ENCODE measurements at regions not wholly inside any gene's neighbourhood (a gene's known extent, or its start where the extent isn't known, plus 50 kb on each side); places are given as distances from the start of the nearest gene placed in this dataset.
"Not testable (repeated sequence)": the region's sequence is repeated elsewhere in the genome, so short reads cannot be mapped to it uniquely, and the experiment has no call there.

DNA sequence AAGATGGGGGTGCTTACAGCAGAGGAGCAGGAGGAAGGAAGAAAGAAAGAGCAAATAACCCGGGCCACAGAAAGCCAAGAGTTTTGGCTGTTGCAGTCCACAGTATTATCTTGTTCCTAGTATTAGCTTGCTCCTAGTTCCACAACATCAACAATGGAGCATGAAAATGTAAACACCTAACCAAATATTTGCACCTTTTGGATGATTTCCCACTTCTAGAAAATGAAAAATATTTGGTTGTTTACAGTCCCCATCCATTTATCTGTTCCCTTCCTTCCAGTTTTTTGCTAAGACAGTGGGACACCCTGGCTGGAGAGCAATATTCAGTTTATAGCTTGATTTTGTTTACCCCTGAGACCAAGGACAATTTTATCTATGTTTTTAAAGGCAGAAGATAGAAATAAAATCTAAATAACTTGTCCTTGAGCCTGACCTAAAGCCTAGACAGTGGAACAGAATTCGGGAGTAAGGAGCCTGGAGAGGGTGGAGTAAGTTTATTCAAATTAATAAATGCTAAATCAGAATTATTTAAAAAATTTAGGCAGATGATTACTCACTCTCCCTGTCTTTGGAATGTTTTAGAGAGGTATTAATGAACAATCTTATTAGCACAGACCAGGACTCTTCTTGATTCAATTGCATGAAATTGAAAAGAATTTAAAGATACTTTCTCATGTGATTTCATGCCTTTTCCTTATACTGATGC, 51.6 kb downstream of the RESF1 start:
- no peaks in the 10 kb centered on the region for H3K36me3 ChIP-seq
- H3K9me3 ChIP-seq: no peaks in the 10 kb centered on the region
- no peak overlapping the region for H3K4me3 ChIP-seq
- no peaks in the 10 kb centered on the region for H3K27me3 ChIP-seq
- DNase-seq: no peak

DNA sequence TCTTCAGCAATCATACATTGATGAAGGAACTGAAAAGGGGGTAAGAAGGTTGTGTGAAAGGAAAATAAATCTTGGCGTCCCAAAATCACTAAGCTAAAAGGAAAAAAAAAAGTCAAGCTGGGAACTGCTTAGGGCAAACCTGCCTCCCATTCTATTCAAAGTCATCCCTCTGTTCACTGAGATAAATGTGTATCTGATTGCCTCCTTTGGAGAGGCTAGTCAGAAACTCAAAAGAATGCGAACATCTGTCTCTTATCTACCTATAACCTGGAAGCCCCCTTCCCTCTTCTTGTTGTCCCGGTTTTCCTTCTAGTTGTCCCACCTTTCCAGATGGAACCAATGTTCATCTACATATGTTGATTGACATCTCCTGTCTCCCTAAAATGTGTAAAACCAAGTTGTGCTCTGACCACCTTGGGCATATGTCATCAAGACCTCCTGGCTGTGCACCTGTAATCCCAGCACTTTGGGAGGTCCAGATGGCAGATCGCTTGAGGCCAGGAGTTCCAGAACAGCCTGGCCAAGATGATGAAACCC, 53.1 kb downstream of the RESF1 start:
- no peak for DNase-seq
- H3K36me3 ChIP-seq: no peaks in the 10 kb centered on the region
- no peaks in the 10 kb centered on the region for H3K27me3 ChIP-seq
- no peaks in the 10 kb centered on the region for H3K9me3 ChIP-seq
- no peak overlapping the region for H3K4me3 ChIP-seq

DNA sequence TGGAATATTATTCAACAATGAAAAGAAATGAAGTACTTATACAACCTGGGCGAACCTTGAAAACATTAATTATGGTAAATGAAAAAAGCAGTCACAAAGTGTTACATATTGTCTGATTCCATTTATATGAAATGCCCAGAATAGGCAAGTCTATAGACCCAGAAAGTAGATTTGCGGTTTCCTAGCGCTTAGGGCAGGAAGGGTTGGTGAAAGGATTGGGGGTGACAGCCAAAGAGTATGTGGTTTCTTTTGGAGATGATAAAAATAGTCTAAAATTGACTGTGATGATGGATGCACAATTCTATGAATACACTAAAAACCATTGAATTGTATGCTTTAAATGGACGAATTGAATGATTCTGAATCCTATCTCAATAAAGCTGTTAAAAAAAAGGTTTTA, 55.8 kb downstream of the RESF1 start:
- no peaks in the 10 kb centered on the region for H3K9me3 ChIP-seq
- no peaks in the 10 kb centered on the region for H3K36me3 ChIP-seq
- DNase-seq: no peak
- no peaks in the 10 kb centered on the region for H3K27me3 ChIP-seq
- no peak overlapping the region for H3K4me3 ChIP-seq

DNA sequence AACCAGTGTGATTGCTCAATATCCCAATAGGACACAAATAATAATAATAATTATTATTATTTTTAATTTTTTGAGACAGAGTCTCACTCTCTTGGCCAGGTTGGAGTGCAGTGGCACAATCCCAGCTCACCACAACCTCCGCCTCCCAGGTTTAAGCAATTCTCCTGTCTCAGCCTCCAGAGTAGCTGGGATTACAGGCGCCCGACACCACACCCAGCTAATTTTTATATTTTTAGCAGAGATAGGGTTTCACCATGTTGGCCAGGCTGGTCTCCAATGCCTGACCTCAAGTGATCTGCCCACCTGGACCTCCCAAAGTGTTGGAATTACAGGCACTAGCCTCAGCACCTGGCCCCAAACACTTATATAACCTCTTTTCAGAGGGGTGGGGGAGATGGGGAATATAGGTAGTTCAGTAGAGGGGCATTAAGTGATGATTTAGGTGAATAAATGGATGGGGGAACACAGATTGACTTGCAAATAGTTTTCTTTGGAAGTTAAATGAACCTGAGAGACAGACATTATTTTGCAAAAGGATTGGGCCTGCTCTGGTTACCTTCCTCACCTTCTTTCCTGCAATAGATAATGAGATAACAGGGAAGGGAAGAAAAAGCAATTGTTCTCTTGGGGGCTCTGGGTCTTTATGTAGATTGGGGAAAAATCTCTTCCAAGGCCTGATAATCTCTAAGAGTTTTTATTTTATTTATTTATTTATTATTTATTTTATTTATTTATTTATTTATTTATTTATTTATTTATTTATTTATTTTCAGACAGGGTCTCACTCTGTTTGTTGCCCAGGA, 57.7 kb downstream of the RESF1 start:
- H3K27me3 ChIP-seq: no peaks in the 10 kb centered on the region
- no peak for DNase-seq
- H3K36me3 ChIP-seq: no peaks in the 10 kb centered on the region
- no peak overlapping the region for H3K4me3 ChIP-seq
- no peaks in the 10 kb centered on the region for H3K9me3 ChIP-seq

DNA sequence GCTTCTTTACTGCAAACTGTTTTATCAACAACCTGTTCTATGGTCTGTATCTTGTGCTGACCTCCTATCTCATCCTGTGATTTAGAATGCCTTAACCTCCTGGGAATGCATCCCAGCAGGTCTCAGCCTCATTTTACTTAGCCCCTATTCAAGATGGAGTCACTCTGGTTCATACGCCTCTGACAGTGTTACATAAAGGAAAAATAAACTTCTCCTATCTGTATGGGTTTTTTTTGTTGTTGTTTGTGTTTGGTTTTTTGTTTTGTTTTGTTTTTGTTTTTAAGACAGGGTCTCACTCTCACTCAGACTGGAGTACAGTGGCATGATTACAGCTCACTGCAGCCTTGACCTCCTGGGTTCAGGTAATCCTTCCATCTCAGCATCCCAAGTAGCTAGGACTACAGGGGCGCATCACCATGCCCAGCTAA, 62.1 kb downstream of the RESF1 start:
- Histone ChIP-seq H3K27me3 (no peaks in the 10 kb centered on the region), H3K36me3 (no peaks in the 10 kb centered on the region), H3K4me3 (no peak overlapping the region), H3K9me3 (no peaks in the 10 kb centered on the region)
- DNase-seq: no peak

DNA sequence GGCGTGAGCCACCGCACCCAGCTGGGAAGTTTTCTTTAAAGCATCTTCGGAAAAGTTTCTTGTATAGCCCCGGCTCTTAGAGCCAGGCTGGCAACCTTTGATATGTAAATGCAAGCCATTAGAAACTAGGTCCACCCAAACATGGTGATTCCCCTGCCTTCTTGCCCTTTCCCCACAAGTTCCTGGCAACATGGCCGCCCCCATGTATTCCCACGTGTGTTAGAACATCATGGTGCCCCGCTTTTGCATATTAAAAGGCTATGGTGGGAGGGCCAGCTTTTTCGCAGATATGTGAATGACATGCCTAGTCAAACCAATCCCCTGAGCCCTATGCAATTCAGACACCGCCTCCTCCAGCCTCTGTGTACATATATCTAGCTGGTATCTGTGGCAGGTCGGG, 63.2 kb downstream of the RESF1 start:
- not testable (repeated sequence) for H3K27me3 ChIP-seq, H3K4me3 ChIP-seq, H3K36me3 ChIP-seq, H3K9me3 ChIP-seq, DNase-seq

DNA sequence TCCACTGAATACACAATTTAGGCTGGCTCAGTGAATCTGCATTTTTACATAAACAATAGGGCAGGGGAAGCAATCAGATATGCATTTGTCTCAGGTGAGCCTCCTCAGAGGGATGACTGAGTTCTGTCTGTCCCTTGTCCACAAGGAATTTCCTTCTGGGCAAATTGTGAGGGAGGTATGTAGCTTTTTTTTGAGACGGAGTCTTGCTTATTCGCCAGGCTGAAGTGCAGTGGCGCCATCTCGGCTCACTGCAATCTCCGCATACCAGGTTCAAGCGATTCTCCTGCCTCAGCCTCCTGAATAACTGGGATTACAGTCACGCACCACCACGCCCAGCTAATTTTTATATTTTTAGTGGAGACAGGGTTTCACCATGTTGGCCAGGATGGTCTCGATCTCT, 64.6 kb downstream of the RESF1 start:
- not testable (repeated sequence) for H3K27me3 ChIP-seq, H3K4me3 ChIP-seq, H3K9me3 ChIP-seq, H3K36me3 ChIP-seq, DNase-seq

DNA sequence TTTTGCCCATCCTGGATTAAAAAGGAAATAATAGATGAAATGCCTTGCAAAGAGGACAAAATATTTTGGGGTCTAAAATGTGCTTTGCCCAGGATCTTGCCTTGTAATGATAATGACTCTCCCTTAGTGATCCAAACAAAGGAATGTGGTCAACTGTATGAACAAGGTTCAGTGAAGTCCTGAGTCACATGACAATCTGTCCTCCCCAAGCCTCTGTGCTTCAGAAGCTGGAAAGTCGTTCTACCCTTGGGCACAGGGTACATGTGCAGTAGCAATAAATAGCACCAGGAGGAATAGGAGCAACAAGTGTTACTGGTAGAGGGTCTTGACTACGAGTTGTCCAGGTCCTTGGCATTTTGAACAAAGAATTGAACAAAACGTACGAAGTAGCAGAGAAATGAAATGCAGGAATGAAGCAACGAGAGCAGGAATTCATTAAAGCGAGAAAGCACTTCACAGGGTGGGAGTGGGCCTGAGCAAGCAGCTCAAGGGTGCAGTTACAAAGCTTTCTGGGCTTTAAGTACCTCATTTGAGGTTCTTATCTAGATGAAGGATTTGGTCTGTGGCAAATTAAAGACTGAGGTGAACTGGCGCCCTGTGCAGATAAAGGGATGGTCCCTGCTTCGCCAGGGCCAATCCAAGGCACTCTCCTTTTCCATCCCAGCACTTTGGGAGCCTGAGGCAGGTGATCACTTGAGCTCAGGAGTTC, 65.8 kb downstream of the RESF1 start:
- no peak for DNase-seq
- no peaks in the 10 kb centered on the region for H3K9me3 ChIP-seq
- no peaks in the 10 kb centered on the region for H3K27me3 ChIP-seq
- no peak overlapping the region for H3K4me3 ChIP-seq
- no peaks in the 10 kb centered on the region for H3K36me3 ChIP-seq

DNA sequence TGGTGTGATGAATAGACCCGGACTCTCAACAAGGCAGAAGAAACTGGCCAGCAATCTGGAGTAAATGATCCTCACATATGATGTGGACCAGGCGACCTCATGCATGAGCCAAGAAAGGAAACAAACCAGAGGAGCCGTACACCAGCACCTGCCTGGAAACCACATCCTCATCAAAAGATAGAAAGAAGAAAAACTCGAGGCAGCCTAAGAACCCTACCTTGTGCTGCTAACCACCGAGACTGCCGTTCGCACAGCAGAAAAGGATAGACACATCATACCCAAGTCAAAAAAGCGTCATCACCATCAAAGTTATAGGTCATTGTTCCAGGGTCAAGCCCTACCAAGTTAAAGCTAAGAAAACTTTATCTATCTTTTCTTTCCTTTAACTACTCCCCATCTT, 66.7 kb downstream of the RESF1 start:
- Histone ChIP-seq H3K27me3 (no peaks in the 10 kb centered on the region), H3K36me3 (no peaks in the 10 kb centered on the region), H3K9me3 (no peaks in the 10 kb centered on the region), H3K4me3 (no peak overlapping the region)
- DNase-seq: no peak

DNA sequence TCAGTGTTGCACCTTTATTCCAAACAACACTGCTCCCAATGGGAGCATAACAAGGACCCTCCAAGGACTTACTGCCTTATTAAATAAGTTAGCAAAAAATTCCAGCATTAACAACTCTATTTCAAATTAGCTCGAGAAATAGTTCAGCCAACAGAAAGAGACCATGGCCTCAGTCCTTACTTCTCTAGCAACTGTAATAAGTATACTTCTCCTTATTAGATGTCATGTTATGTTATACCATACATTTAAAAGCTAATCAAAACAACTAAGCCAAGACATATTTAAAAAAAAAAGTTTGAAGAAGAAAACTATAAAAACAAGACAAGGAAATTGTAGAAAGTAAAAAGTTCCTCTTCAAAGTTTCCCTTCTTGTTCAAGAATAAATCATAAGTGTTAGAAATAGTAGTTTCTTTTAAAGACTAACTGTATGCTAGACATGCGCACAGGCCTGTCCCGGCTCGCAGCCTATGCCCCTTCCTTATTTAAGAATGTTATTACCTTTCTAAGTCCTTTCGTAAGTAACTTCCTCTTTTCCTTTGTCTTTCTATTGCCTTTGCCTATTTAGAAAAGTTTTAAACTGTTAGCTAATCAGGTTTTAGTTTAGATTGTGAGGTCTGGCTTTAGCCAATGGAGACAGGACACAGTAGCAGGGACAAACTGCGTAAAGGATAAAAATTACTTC, 68.6 kb downstream of the RESF1 start:
- Histone ChIP-seq H3K9me3 (no peaks in the 10 kb centered on the region), H3K4me3 (no peak overlapping the region), H3K27me3 (no peaks in the 10 kb centered on the region; the same call in 1 of the 2 replicates), H3K36me3 (no peaks in the 10 kb centered on the region)
- no peak for DNase-seq

DNA sequence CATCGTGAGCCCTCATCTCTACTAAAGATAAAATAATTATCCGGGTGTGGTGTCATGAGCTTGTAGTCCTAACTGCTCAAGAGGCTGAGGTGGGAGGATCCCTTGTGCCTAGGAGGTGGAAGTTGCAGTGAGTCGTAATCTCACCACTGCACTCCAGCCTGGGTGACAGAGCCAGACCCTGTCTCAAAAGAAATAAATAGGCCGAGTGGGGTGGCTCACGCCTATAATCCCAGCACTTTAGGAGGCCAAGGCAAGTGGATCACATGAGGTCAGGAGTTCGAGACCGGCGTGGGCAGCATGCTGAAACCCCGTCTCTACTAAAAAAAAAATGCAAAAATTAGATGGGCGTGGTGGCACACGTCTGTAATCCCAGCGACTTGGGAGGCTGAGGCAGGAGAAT, 70.9 kb downstream of the RESF1 start:
- DNase-seq: no peak
- H3K4me3 ChIP-seq: no peak overlapping the region
- H3K36me3 ChIP-seq: no peaks in the 10 kb centered on the region
- H3K27me3 ChIP-seq: no peaks in the 10 kb centered on the region; the same call in 1 of the 2 replicates
- H3K9me3 ChIP-seq: no peaks in the 10 kb centered on the region

DNA sequence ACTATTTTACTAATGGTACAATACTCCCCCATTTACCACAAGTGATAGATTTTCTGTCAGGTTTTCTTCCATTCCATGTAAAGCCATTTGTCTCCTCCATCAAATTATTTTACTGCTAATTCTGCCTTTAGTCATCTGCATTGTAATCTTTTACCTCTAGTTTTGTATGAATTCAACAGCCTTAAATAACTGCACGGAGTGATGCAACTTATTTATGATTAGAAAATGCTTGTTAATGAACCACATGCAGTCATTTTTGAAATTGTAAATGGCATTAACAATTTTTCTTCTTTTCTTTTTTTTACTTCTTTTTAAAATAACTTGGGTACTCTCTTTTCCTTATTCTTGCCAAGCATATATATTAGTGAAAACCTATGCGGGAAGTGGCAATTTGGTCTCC, 71.5 kb downstream of the RESF1 start:
- H3K9me3 ChIP-seq: no peaks in the 10 kb centered on the region
- H3K36me3 ChIP-seq: no peaks in the 10 kb centered on the region
- DNase-seq: no peak
- H3K27me3 ChIP-seq: no peaks in the 10 kb centered on the region; the same call in 1 of the 2 replicates
- H3K4me3 ChIP-seq: no peak overlapping the region

DNA sequence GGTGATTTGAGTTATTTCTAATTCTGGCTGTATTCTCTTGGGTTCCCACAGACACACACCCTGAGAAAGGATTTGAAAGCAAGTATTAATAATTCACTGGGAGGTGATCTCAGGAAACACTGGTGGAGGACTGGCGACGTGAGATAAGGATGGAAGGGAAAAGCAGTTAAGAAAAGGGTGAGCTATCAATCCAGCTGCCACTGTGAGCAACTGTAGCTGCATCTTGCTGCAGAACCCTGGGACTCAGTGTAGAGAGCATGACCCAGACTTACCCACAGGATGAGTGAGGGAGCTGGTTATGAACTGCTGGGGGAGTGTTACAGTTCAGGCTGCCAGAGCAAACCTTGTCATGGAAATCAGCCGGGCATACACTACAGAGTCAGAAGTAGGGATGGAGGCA, 71.9 kb downstream of the RESF1 start:
- Histone ChIP-seq H3K9me3 (no peaks in the 10 kb centered on the region), H3K36me3 (no peaks in the 10 kb centered on the region), H3K4me3 (no peak overlapping the region), H3K27me3 (no peaks in the 10 kb centered on the region; the same call in 1 of the 2 replicates)
- DNase-seq: no peak

DNA sequence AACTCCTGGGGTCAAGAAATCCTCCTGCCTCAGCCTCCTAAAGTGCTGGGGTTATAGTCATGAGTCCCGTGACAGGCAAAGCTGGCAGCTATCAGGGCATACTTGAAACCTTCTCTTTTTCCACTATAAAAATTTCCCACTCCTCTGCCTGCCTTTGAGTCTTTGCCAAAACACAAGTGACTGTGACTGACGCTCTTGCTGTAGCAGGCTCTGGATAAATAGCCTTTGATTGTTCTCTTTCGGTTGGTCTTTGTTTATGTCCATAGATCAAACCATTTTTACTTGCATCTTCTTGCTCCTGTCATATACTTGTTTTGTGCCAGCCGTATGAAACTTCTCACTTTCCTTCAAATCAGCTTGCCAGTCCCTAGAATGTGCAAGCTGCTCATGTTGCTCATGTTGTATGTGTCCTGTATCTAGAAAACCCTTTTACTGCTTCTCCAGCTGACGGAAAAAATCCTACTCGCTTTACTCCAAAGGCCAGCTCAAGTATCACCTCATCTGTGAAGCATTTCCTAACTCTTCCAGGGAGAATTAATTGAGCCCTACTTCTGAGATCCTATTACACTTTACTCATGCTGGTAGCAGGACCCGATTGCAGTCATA, 73.1 kb downstream of the RESF1 start:
- DNase-seq: no peak
- no peak overlapping the region for H3K4me3 ChIP-seq
- H3K9me3 ChIP-seq: no peaks in the 10 kb centered on the region
- no peaks in the 10 kb centered on the region; the same call in 1 of the 2 replicates for H3K27me3 ChIP-seq
- no peaks in the 10 kb centered on the region for H3K36me3 ChIP-seq

DNA sequence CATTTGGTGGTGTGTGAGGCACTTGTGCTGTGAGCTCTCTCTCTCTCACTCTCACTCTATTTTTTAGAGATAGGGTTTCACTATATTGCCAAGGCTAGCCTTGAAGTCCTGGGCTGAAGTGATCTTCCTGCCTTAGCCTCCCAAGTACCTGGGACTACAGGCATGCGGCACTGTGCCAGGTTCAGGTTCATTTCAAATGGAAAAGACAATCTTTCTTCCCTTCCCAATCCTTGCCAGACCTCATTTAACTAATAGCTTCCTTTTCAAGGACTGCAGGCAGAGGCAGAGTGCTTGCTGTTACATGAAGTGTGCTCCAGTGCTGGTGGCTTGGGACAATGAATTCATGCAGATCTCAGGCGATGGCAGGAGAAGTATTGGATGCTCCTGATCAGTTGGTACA, 73.2 kb upstream of the BICD1 start:
- no peak for DNase-seq
- no peaks in the 10 kb centered on the region for H3K9me3 ChIP-seq
- H3K27me3 ChIP-seq: no peaks in the 10 kb centered on the region; the same call in 1 of the 2 replicates
- H3K4me3 ChIP-seq: no peak overlapping the region
- no peaks in the 10 kb centered on the region for H3K36me3 ChIP-seq

DNA sequence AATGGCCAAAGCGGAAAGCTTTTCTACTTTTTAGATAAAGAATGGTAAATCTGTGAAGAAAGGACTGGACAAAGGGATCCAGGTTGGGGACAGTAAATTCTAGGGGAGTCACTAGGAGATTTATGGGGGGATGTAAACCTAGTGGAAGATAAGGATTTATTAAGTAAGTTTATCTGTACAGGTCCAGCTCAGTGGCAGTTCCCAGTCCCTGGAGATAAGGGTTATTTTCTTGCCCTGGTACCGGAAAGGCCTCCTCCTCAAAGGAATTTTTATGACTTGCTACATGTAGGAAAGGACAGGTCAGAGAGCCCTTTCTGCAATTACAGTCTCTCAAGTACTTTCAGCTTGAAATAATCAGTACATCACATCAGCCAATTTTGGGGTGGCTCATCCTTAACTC, 72.6 kb upstream of the BICD1 start:
- H3K9me3 ChIP-seq: no peaks in the 10 kb centered on the region
- no peak for DNase-seq

More for the DNA sequence above, 72.6 kb upstream of the BICD1 start:
- no peaks in the 10 kb centered on the region for H3K36me3 ChIP-seq
- H3K4me3 ChIP-seq: no peak overlapping the region
- no peaks in the 10 kb centered on the region; the same call in 1 of the 2 replicates for H3K27me3 ChIP-seq

Data from MG63 (cell line).